Iris pigment epithelial cell (primary cell): ENCODE measurements at regions not wholly inside any gene's neighbourhood (a gene's known extent, or its start where the extent isn't known, plus 50 kb on each side); places are given as distances from the start of the nearest gene placed in this dataset.

Source experiments
- DNase-seq: peaks from one replicate; pipeline ENCODE4 v3.0.0-alpha.2; 2011; ENCODE audit warnings: low read depth

GRCh38 chr15:62913246-62913645, 129.3 kb upstream of the TPM1 start:
- DNase-seq: no peak

DNA sequence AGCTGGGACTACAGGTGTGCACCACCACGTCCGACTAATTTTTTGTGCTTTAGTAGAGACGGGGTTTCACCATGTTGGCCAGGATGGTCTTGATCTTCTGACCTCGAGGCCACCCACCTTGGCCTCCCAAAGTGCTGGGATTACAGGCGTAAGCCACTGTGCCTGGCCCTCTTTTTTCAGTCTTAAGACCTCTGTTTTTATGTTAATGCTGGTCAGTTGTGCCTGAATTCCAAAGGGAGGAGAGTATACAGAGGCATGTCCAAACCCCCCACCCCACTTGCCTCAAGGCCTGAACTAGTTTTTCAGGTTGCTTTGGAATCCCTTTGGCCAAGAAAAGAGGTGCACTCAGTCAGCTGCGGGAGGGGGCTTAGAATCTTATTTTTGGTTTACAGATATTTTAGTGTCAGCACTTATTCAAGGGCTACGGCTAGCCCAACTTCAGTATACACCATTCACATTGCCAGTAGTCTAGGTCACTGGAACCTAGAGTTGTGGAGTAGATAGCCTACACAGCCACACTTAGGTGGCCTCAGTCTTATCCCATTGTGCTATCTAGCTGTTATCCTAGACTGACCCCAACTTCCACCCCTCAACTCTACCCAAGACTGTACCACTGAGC, 128.0 kb upstream of the TPM1 start:
- DNase-seq: no peak

- peak; percentile 85 for DNase-seq
Observed at GRCh38 chr15:62920682-62921502, 121.7 kb upstream of the TPM1 start.

GRCh38 chr15:62922514-62922913, 120.0 kb upstream of the TPM1 start:
- no peak for DNase-seq

DNA sequence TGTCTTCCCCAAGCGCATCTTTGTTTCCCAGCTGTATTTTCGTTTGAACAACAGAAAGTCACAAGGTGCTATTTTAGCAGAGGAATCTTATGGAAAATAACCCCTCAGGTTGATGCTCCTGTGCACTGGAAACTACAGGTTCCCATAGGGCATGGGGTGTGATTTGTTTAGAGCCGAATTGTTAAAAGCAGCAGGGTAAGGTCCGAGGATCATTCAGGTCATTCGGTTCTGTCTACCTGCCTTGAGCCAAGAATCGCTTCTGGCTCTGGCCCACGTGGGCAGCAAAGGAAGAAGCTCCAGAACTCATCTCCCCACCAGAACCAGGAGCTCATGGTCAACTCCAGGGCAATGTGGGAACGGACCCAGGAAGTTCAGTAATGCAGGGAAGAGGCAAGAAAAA, 116.7 kb upstream of the TPM1 start:
- no peak for DNase-seq

DNA sequence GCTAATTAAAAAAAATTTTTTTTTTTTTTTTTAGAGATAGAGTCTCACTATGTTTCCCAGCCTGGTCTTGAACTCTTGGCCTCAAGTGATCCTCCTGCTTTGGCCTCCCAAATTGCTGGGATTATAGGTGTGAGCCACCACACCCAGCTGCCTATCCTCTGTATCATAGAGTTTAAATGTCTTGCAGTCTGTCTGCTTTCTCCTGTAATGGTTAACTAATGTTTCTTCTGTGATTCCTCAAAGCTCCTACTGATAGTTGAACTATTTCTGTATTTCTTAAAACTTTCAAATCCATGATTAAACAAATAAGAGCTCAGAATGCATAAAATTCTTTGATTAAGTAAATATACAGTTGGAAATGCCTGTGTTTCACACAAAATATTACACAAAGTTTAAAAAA, 115.4 kb upstream of the TPM1 start:
- DNase-seq: no peak

- no peak for DNase-seq
Observed at GRCh38 chr15:62927836-62928235, 114.7 kb upstream of the TPM1 start.

- DNase-seq: peak; percentile 93
Observed at GRCh38 chr15:62928242-62928999, 114.1 kb upstream of the TPM1 start.

GRCh38 chr15:62929000-62929357, 113.6 kb upstream of the TPM1 start:
- DNase-seq: peak; percentile 92

DNA sequence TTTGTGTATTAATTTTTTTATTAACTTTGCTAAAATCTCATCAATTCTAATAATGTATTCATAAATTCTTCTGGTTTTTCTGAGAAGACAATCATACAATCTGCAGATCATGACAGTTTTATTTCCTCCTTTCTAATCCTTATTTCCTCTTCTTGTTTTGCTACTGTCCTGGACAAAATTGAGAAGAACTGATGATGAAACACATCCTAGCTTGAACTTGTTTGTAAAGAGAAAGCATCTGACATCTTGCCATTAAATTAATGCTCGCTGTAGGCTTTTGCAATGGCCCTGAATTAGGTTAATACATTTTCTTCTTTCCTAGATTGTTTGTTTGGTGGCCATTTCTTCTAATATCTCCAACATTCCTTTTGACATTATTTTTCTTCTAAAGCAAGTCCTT, 110.9 kb upstream of the TPM1 start:
- DNase-seq: peak; percentile 40

DNA sequence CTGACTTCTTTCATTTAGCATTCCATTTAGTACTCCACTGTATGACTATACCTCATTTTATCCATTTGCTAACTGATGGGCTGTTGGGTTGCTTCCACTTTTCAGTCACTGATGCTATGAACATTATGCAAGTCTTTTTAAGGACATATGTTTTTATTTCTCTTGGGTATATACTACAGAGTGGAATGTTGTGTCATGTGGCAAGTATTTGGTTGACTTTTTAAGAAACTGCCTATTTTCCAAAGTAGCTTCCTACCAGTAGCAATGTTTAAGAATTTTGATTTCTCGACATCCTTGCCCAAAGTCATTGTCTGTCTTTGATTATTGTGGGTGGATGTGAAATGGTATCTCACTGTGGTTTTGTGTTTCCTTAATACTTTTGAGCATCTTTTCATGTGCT, 110.1 kb upstream of the TPM1 start:
- peak; percentile 82 for DNase-seq

- DNase-seq: no peak
Observed at GRCh38 chr15:62933386-62933785, 109.2 kb upstream of the TPM1 start.

DNA sequence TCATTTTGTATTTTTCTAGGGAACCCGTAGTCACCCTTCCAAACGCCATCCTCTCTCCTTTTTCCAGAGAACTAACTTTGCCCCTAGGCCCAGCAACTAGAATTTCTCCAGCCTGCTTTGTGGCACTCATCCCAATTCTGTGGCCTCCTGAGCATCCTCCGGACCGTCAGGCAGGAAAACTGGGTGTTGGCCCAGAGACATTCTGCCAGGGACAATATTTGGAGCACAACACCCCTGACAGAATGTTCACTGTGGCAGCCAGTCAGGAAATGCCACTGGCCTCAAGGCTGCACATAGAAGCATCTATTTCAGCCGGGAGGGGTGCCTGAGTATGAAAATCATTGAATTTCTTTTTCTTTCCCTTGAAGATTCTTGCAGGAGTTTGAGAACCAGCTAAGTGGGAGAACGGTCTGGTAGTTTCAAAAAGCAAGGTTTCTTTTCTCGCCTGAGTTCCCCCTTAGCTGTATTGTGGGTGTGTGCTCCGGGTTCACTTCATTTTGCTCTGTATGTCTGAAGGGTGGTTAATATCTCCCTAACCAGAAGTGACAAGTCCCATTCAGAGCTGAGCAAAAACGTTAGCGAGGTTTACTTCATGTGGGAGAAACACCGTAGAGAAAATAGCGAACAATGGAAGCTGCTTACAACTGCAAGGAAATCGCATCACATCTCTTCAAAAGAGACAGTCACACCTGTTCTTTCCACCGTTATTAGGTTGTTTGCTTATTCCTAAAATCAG, 108.1 kb upstream of the TPM1 start:
- no peak for DNase-seq

DNA sequence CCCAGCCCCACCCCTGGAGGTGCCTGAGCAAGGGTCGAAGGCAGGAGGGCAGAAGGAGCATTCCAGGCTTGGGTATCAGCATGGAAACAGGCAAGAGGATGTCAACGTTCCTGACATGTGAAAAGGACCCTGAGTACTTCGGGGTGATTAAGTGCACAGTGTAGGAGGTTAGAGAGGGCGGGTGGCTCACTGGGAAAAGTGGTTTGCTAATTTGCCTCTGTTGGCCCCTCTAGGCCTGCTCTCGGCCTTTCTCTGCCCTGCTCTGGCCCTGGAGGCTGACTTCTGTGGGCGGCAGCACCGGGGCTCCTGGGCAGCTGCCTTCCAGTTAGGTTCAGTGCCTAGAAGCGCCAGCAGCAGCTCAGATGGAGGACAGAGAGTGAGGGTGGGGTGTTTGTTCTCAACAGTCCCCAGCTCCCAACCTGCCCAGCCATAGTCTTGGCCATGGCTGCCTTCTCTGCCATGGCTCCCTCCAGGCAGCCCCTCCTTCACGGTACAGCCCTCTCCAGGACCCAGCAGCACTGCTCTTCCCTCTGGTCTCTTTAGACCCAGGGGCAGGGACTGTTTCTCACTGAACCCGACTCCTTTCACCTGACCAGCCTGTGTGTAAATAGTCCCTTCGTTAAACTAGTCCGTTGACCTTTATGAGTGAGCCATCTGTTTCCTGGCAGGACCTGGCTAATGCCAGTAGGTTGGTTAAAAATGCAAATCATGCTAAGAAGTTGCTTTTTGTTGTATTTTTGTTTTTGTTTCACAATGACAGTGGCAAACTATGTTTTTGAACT, 107.1 kb upstream of the TPM1 start:
- DNase-seq: no peak

GRCh38 chr15:62938825-62939224, 103.7 kb upstream of the TPM1 start:
- DNase-seq: no peak

DNA sequence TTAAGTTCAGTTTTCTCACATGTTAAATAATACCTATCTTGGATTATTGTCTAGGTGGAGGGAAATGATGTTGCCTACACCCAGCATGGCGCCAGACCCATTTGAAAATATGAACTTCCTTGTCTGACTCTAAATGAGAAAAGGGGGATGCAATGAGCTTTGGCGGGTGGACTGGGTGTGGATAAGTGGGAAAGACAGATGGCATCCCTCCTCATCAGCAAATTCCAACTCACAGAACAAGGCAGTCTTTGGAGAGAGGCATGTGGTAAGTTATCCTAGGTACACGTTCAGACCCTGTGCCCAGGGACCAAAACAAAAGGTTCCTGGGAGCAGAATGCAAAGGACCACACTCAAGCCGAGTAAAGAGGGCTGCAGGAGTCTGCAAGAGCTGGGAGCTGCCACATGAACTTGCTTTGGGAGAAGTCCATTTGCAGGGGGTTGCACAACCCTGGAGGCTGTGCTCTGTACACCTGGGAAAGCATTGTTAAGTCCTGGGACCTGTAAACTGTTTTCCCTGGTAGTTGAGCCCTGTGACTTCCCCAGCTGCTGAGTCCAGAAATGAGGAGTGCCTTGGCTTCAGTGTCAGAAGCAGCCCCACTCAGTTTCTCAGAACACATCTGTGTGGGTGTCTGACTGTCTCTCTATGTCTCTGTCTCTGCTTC, 102.3 kb upstream of the TPM1 start:
- DNase-seq: no peak

GRCh38 chr15:62940755-62941361, 101.7 kb upstream of the TPM1 start:
- DNase-seq: peak; percentile 96

GRCh38 chr15:62941699-62942098, 100.8 kb upstream of the TPM1 start:
- DNase-seq: peak; percentile 35

GRCh38 chr15:62942428-62942827, 100.1 kb upstream of the TPM1 start:
- no peak for DNase-seq

- no peak for DNase-seq
Observed at GRCh38 chr15:62945063-62945462, 97.5 kb upstream of the TPM1 start.

DNA sequence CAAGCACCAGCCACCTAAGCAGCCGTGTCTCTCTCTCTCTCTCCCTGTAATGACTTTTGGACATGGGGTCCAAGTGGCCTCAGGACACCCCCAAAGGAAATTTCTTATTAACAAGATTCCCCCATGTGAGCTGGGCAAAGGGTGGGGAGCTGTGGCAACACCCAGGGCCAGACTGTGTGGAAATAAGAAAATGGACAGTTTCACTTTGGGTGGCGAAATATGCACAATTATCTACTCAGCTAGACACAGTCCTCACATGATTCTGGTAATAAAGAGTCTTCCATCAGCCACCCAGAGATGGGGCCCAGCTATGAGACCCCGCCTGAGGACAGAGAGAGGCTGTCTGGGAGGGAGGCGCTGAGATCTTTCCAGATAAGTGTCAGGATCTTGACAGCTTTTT, 96.8 kb upstream of the TPM1 start:
- DNase-seq: no peak
